ENCODE measurements at regions not wholly inside any gene's neighbourhood (a gene's known extent, or its start where the extent isn't known, plus 50 kb on each side); places are given as distances from the start of the nearest gene placed in this dataset.

DNA sequence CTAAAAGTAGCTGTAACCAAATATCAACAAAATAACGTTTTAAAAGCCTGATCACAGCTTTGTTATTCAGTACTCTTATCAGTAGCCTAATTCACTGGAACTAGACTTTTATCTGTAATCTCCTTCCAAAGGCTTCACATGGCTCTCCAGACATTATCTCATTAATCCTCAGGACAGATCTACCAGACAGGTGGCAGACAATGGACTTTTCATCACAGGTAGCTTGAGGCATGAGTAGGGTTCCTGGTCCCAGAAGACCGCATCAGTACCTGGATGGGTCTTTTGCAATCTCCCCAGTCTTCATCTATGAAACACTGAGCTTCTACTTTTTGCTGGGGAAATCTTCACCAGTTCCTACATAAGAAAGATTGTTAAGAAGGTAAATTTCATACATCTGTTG, 132.2 kb upstream of the FOXD3 start:
- no peak overlapping the region for H3K4me2 ChIP-seq
- DNase-seq (ENCODE audit: low spot score): no peak
- no peaks in the 10 kb centered on the region for H3K9me3 ChIP-seq (ENCODE audit: low read depth)
- no peaks in the 10 kb centered on the region for H3K27me3 ChIP-seq
- no peaks in the 10 kb centered on the region for H3K9me2 ChIP-seq (replicated peaks; ENCODE audit: insufficient read depth)
- H3K4me1 ChIP-seq (ENCODE audit: insufficient read depth): no peaks in the 10 kb centered on the region
- TF ChIP-seq, protein P1, sequence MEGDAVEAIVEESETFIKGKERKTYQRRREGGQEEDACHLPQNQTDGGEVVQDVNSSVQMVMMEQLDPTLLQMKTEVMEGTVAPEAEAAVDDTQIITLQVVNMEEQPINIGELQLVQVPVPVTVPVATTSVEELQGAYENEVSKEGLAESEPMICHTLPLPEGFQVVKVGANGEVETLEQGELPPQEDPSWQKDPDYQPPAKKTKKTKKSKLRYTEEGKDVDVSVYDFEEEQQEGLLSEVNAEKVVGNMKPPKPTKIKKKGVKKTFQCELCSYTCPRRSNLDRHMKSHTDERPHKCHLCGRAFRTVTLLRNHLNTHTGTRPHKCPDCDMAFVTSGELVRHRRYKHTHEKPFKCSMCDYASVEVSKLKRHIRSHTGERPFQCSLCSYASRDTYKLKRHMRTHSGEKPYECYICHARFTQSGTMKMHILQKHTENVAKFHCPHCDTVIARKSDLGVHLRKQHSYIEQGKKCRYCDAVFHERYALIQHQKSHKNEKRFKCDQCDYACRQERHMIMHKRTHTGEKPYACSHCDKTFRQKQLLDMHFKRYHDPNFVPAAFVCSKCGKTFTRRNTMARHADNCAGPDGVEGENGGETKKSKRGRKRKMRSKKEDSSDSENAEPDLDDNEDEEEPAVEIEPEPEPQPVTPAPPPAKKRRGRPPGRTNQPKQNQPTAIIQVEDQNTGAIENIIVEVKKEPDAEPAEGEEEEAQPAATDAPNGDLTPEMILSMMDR (IDR thresholded peaks at IDR 0.05; ENCODE audit: poor library complexity): no peak
- TF ChIP-seq EZH2 (IDR thresholded peaks at IDR 0.05; ENCODE audit: borderline replicate concordance) (no peak), EZH2phosphoT487 (IDR thresholded peaks at IDR 0.05; ENCODE audit: low read depth, severe bottlenecking, unreplicated experiment) (no peak)
- no peaks in the 10 kb centered on the region for H3K36me3 ChIP-seq (replicated peaks; ENCODE audit: insufficient read depth, low read depth)
- no peak overlapping the region for H2AFZ ChIP-seq
- no peak overlapping the region for H3K4me3 ChIP-seq
- H3K27ac ChIP-seq: no peak overlapping the region
- H3K79me2 ChIP-seq: no peaks in the 10 kb centered on the region
- no peaks in the 10 kb centered on the region for H4K20me1 ChIP-seq (ENCODE audit: insufficient read depth, poor library complexity, severe bottlenecking)
- 27% methylated on average over 2 of the region's 2 CpGs for WGBS (ENCODE audit: low lambda C conversion rate, missing lambda C conversion rate)

DNA sequence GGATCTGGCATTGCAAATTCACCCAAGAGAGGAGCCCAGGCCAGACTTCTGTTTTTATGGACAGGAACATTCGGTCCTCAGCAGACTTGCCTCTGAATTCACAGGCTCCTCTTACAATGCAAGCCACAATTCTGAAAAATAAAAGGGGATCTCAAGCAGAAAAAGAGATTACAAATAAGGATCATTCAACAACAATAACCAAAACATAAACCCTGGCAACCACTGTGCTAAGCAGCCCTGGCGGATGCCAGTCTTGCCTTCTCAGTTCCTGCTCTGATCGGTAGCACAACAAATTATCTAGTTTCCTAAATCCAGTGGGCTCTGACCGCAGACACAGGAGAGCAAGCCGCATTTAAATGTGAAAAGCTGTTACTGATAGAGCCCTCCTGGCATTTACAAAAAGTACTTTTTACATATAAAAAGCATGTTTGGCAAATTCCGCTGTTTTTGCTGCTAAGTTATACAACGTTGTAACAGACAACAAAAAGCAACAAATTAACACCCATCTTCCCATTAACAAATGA, 123.4 kb upstream of the FOXD3 start:
- no peaks in the 10 kb centered on the region for H3K9me3 ChIP-seq (ENCODE audit: low read depth)
- no peak overlapping the region for H3K27ac ChIP-seq
- TF ChIP-seq, protein P1 (IDR thresholded peaks at IDR 0.05; ENCODE audit: poor library complexity): no peak
- TF ChIP-seq EZH2phosphoT487 (IDR thresholded peaks at IDR 0.05; ENCODE audit: low read depth, severe bottlenecking, unreplicated experiment) (no peak), EZH2 (IDR thresholded peaks at IDR 0.05; ENCODE audit: borderline replicate concordance) (no peak)
- H4K20me1 ChIP-seq (ENCODE audit: insufficient read depth, poor library complexity, severe bottlenecking): no peaks in the 10 kb centered on the region
- no peaks in the 10 kb centered on the region for H3K36me3 ChIP-seq (replicated peaks; ENCODE audit: insufficient read depth, low read depth)
- H3K9me2 ChIP-seq (replicated peaks; ENCODE audit: insufficient read depth): no peaks in the 10 kb centered on the region
- no peak overlapping the region for H3K4me2 ChIP-seq
- no peak overlapping the region for H2AFZ ChIP-seq
- no peaks in the 10 kb centered on the region for H3K4me1 ChIP-seq (ENCODE audit: insufficient read depth)
- 33% methylated on average over 7 of the region's 7 CpGs for WGBS (ENCODE audit: low lambda C conversion rate, missing lambda C conversion rate)
- no peak for DNase-seq (ENCODE audit: low spot score)
- H3K4me3 ChIP-seq: no peak overlapping the region
- H3K27me3 ChIP-seq: peaks cover 19% of the 10 kb centered on the region
- no peaks in the 10 kb centered on the region for H3K79me2 ChIP-seq

DNA sequence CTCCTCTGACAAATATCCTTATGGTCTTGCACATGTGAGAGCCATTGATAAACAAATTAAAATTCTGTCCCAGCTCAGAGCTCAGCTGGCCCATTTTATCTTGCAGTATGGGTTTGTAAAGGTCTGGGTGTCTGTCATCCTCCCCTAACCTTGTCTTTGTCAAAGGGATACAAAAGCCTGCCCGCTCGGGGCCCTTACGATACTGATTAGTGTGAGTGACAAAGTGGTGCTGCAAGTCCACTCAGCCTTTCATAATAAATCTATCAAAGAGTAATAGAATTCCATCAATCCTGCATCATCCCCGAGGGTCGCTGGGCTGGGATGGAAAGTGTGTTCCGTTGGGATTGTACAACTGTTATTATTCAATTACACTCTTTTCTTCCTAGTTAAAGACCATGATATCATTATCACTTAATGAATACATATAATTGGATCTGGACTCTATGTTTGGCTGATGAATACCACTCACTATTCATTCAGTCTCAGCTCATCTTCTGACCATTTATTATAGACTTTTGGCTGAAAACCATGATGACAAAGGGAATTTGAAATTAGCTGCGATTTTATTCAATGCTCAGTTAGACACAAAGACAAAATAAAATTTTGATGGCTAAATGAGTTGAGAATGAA, 122.5 kb upstream of the FOXD3 start:
- no peaks in the 10 kb centered on the region for H3K4me1 ChIP-seq (ENCODE audit: insufficient read depth)
- no peak overlapping the region for H3K4me3 ChIP-seq
- no peaks in the 10 kb centered on the region for H3K36me3 ChIP-seq (replicated peaks; ENCODE audit: insufficient read depth, low read depth)
- peaks cover 19% of the 10 kb centered on the region for H3K27me3 ChIP-seq
- no peak overlapping the region for H3K27ac ChIP-seq
- 29% methylated on average over 7 of the region's 7 CpGs for WGBS (ENCODE audit: low lambda C conversion rate, missing lambda C conversion rate)
- no peak overlapping the region for H3K4me2 ChIP-seq
- no peak overlapping the region for H2AFZ ChIP-seq
- no peaks in the 10 kb centered on the region for H4K20me1 ChIP-seq (ENCODE audit: insufficient read depth, poor library complexity, severe bottlenecking)
- no peaks in the 10 kb centered on the region for H3K9me3 ChIP-seq (ENCODE audit: low read depth)
- no peak for DNase-seq (ENCODE audit: low spot score)
- H3K9me2 ChIP-seq (replicated peaks; ENCODE audit: insufficient read depth): no peaks in the 10 kb centered on the region
- no peaks in the 10 kb centered on the region for H3K79me2 ChIP-seq
- TF ChIP-seq EZH2phosphoT487 (IDR thresholded peaks at IDR 0.05; ENCODE audit: low read depth, severe bottlenecking, unreplicated experiment): no peak
- TF ChIP-seq, protein P1 (IDR thresholded peaks at IDR 0.05; ENCODE audit: poor library complexity): no peak
- no peak for TF ChIP-seq EZH2 (IDR thresholded peaks at IDR 0.05; ENCODE audit: borderline replicate concordance)
